ENCODE measurements at regions not wholly inside any gene's neighbourhood (a gene's known extent, or its start where the extent isn't known, plus 50 kb on each side); places are given as distances from the start of the nearest gene placed in this dataset.

GRCh38 chr1:55472784-55473183, 257.6 kb upstream of the USP24 start:
- TF ChIP-seq EZH2 (IDR thresholded peaks at IDR 0.05), result no peak
- no peak for TF ChIP-seq POLR2AphosphoS5 (IDR thresholded peaks at IDR 0.05; ENCODE audit: borderline replicate concordance, low read depth, low read length)
- TF ChIP-seq FOXP2 (optimal IDR thresholded peaks at IDR 0.05; ENCODE audit: control extremely low read depth, extremely low read length, insufficient read depth), result no peak
